RWPE1 (cell line): ENCODE measurements at regions not wholly inside any gene's neighbourhood (a gene's known extent, or its start where the extent isn't known, plus 50 kb on each side); places are given as distances from the start of the nearest gene placed in this dataset.

Experiments used
- CTCF ChIA-PET: fragments of 350-600 bp; sonication (Branson Sonifier 250); formaldehyde crosslinking; extraction: SDS; loops from one replicate; lab custom pipeline; 2021; lab: Yijun Ruan, JAX
- POLR2A ChIA-PET: fragments of 400-600 bp; formaldehyde crosslinking; extraction: SDS; loops from one replicate; lab custom pipeline; 2020; ENCODE audit warnings: antibody characterized with exemption; ENCODE audit not compliant: low non-redundant PET; lab: Yijun Ruan, JAX
- DNase-seq: peaks from one replicate; pipeline ENCODE4 v3.0.0; 2012; ENCODE audit warnings: low spot score
- H3K27ac ChIP-seq: fragments of 450-650 bp; 2 replicates; pipeline ENCODE4 v1.5.1; 2017
- CTCF ChIP-seq: fragments of 450-650 bp; conservative IDR thresholded peaks from 2 replicates; pipeline ENCODE4 v1.5.1; 2017; ENCODE audit warnings: low read depth, mild to moderate bottlenecking

DNA sequence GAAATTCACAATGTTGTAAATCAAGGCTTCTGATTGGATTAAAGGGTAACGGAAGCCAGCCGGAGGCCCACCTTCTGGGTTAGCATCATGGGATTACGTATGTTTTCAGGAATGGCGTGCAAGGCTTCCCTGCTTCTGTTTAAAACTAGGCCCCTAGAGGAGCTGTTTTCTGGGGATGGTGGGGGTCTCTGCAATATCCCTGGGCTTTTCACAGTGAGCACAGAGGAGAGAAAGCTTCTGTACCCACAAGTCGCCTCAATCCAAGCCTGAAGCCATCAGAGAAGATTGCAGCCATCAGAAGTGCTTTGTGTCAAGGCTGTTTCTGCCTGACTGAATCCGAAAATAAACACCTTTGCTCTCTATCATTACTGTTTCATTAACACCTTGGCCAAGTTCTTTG is 226.9 kb upstream of the SMIM21 start:
- ChIA-PET POLR2A (no interaction called here), CTCF (interaction anchor here (0.6 kb wide), 1 partner anchor 1031 kb away, joined by 6 read pairs; no protein-coding TSS in a partner anchor)
- DNase-seq: no peak
- H3K27ac ChIP-seq: no peak overlapping the region
- TF ChIP-seq CTCF: no peak

GRCh38 chr18:75652528-75652927 is 225.0 kb upstream of the SMIM21 start:
- H3K27ac ChIP-seq: no peak overlapping the region
- DNase-seq: no peak
- POLR2A ChIA-PET: no interaction called here
- CTCF ChIA-PET: no interaction called here
- no peak for TF ChIP-seq CTCF

DNA sequence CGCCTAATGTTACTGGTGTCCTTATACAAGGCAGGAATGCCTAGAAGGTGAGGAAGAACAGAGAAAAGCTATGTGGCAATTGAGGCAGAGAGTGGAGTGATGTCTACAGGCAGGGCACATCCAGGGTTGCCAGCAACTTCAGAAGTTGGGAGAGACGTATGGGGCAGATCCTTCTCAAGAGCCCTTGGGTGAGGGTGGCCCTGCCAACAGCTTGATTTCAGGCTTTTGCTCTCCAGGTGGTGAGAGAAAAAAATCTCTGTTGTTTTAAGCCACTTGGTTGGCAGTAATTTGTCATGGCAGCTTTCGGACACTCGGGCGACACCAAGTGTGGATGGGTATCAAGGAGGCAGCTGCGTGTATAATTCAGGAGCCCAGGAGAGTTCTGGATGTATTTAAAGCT is 217.4 kb upstream of the SMIM21 start:
- no peak overlapping the region for H3K27ac ChIP-seq
- DNase-seq: no peak
- ChIA-PET CTCF (interaction anchor here (0.6 kb wide), 1 partner anchor 148 kb away, joined by 3 read pairs; no protein-coding TSS in a partner anchor), POLR2A (no interaction called here)
- TF ChIP-seq CTCF: no peak

- CTCF ChIA-PET: no interaction called here
- H3K27ac ChIP-seq: no peak overlapping the region
- no peak for TF ChIP-seq CTCF
- POLR2A ChIA-PET: no interaction called here
- DNase-seq: no peak
These were observed 215.6 kb upstream of the SMIM21 start for GRCh38 chr18:75643083-75643482.

- ChIA-PET CTCF (no interaction called here), POLR2A (no interaction called here)
- TF ChIP-seq CTCF: no peak
- no peak overlapping the region for H3K27ac ChIP-seq
- no peak for DNase-seq
These were observed 211.9 kb upstream of the SMIM21 start for GRCh38 chr18:75639472-75639831.

GRCh38 chr18:75638776-75639471 is 211.4 kb upstream of the SMIM21 start:
- no peak for TF ChIP-seq CTCF
- ChIA-PET POLR2A (no interaction called here), CTCF (no interaction called here)
- DNase-seq: no peak
- H3K27ac ChIP-seq: no peak overlapping the region
